ENCODE measurements at regions not wholly inside any gene's neighbourhood (a gene's known extent, or its start where the extent isn't known, plus 50 kb on each side); places are given as distances from the start of the nearest gene placed in this dataset.

DNA sequence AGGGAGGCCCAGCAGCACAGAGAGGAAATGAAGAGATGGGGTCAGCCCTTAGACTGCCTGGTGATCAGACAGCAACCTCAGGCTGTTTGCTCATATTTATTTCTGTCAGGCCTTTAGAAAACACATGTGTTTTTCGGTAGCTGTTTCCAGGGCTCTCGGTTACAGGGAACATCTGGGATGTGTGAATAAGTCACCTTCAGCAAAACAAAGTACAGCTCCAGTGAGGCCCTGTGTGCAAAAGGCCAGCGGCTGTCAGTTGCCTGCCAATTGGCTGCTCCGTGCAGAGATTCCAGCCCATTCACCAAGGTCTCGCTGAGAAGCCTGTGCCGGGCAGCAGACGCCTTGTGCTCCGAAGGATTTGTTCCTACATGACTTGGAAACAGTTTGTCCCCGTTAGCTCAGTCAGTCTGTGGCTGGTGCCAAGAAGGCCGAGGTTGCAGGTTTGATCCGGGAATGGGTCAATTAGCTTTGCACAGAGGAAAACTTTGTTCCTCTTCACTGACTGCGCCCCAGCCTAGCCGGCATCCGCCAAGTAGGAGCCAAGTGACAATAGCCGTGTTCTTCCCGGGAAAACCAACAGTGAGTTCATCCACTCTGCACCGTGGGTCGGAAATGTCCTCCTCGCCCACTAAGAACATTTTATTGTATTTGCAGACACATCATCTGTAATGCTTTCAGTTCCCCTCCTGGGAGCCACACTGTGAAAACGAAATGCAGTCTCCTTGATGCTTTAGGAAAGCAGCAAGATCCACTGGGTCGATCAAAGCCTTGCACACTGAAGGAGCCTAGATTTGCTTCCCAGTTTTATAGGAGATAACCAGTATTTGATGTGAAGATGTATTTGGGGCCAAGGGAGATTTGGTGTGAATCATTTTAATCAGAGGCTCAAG lies 315.4 kb upstream of the CDYL start:
- DNase-seq (ENCODE audit: low read depth, low spot score) = no peak
- TF ChIP-seq, protein P1, sequence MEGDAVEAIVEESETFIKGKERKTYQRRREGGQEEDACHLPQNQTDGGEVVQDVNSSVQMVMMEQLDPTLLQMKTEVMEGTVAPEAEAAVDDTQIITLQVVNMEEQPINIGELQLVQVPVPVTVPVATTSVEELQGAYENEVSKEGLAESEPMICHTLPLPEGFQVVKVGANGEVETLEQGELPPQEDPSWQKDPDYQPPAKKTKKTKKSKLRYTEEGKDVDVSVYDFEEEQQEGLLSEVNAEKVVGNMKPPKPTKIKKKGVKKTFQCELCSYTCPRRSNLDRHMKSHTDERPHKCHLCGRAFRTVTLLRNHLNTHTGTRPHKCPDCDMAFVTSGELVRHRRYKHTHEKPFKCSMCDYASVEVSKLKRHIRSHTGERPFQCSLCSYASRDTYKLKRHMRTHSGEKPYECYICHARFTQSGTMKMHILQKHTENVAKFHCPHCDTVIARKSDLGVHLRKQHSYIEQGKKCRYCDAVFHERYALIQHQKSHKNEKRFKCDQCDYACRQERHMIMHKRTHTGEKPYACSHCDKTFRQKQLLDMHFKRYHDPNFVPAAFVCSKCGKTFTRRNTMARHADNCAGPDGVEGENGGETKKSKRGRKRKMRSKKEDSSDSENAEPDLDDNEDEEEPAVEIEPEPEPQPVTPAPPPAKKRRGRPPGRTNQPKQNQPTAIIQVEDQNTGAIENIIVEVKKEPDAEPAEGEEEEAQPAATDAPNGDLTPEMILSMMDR (IDR thresholded peaks at IDR 0.05; ENCODE audit: insufficient read depth, low read length, missing control alignments) = no peak
- ChIA-PET POLR2A (interaction anchor here (0.6 kb wide), 1 partner anchor 74 kb away, joined by 3 read pairs; no protein-coding TSS in a partner anchor), CTCF (no interaction called here)
- H3K4me3 ChIP-seq (ENCODE audit: low read depth, low read length) = no peak overlapping the region

DNA sequence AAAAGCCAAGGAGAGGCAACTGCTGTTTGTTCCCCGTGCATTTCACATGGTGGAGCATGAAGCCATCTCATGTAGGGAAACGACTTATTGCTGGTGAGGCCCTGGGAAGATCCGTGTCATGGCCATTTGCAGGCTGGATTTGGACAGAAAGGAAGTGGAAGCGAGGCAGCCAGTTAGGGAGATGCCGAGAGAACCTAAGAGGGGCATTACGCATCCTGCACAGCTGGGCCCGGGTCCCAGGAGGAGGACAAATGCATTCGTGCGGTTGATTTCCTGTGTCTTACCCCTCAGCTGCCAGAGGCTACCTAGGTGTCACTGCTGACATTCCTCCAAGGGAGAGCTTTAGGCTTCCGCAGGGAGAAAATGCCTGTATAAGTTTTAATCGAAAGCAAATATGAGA lies 316.2 kb upstream of the CDYL start:
- CTCF ChIA-PET = no interaction called here
- TF ChIP-seq, protein P1 (IDR thresholded peaks at IDR 0.05; ENCODE audit: insufficient read depth, low read length, missing control alignments) = no peak
- H3K4me3 ChIP-seq (ENCODE audit: low read depth, low read length) = no peak overlapping the region
- DNase-seq (ENCODE audit: low read depth, low spot score) = no peak
- POLR2A ChIA-PET = no interaction called here

DNA sequence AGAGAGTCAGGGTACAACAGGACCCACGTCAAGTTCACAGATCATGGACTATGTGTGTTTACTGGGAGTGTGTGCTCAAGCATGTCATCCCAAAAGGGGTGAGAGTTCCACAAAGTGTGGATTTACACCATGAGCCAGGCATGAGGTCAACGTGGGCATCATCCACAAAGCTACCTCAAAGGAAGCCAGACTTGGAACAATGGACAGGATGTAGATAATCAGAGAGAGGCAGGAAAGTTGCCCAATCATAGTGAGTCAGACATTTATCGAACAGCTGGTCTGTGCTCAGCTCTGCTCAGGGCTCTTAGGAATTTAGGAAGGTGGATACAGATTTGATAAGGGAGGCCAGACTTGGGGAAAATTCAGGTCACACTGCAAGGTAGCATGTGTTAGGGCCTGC lies 317.2 kb upstream of the CDYL start:
- no peak overlapping the region for H3K4me3 ChIP-seq (ENCODE audit: low read depth, low read length)
- no peak for DNase-seq (ENCODE audit: low read depth, low spot score)
- CTCF ChIA-PET = no interaction called here
- TF ChIP-seq, protein P1 (IDR thresholded peaks at IDR 0.05; ENCODE audit: insufficient read depth, low read length, missing control alignments) = no peak
- POLR2A ChIA-PET = no interaction called here

DNA sequence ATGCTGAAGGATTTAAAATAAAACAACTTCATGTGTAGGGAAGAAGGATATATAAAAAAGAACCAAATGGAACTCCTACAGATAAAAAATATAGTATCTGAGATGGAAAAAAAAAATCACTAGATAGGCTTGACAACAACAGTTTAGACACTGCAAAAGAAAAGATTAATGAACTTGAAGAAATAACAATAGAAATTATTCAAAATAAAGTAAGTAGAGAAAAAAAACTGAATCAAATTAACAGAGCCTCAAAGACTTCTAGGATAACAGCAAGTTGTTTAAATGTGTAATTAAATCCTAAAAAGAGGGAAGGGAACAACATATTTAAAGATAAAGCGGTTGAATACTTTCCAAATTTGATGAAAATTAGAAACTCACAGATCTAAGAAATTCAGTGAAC lies 316.3 kb upstream of the ECI2 start:
- H3K4me3 ChIP-seq (ENCODE audit: low read depth, low read length) = no peak overlapping the region
- TF ChIP-seq, protein P1 (IDR thresholded peaks at IDR 0.05; ENCODE audit: insufficient read depth, low read length, missing control alignments) = no peak
- POLR2A ChIA-PET = no interaction called here
- no peak for DNase-seq (ENCODE audit: low read depth, low spot score)
- CTCF ChIA-PET = interaction anchor here (1.7 to 2.2 kb wide), 2 partner anchors 11 to 15 kb away, joined by 5 to 7 read pairs; no protein-coding TSS in a partner anchor

DNA sequence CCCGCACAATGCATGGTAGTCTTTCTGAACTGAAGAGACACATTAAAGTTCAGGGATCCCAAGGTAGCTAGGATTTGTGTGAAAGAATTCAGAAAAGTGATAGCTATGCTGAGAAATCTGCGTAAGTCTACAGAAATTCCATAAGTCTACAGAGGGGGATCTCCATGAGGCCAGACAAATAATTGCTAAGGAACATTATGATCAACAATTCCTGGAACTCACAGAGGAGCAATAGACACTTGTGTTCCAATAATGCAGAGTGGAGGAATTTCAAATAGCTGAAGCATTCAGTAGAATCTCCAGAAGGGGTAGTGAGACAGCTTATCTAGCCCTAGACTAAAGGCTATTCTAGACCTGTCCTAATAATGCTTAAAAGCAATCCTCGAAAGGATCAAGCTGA lies 315.7 kb upstream of the ECI2 start:
- DNase-seq (ENCODE audit: low read depth, low spot score) = peak; percentile 29
- CTCF ChIA-PET = interaction anchor here (1.2 to 2.2 kb wide), 3 partner anchors 12 to 132 kb away, joined by 3 to 7 read pairs (median 5); no protein-coding TSS in a partner anchor
- no peak overlapping the region for H3K4me3 ChIP-seq (ENCODE audit: low read depth, low read length)
- TF ChIP-seq, protein P1 (IDR thresholded peaks at IDR 0.05; ENCODE audit: insufficient read depth, low read length, missing control alignments) = no peak
- POLR2A ChIA-PET = no interaction called here

DNA sequence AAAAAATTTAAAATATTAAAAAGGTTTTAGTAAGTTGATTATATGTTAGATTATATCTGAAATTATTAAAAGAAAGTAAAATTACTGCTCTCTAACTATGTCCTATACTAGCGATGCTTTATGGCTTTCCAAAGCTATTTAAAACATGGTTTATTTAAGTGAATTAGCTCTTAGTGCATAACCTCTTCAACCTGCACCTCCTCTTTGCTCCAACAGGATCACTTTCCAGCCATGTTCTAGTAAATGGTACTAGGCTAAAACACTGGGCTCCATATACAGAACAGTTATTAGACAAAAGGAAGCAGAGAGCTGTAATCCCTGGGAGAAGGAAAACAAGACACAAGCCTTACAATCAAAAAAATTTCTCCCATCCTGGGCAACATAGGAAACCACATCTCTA lies 314.9 kb upstream of the ECI2 start:
- TF ChIP-seq, protein P1 (IDR thresholded peaks at IDR 0.05; ENCODE audit: insufficient read depth, low read length, missing control alignments) = no peak
- no peak overlapping the region for H3K4me3 ChIP-seq (ENCODE audit: low read depth, low read length)
- CTCF ChIA-PET = interaction anchor here (1.2 to 2.2 kb wide), 3 partner anchors 13 to 132 kb away, joined by 3 to 7 read pairs (median 5); no protein-coding TSS in a partner anchor
- POLR2A ChIA-PET = no interaction called here
- no peak for DNase-seq (ENCODE audit: low read depth, low spot score)
